ENCODE measurements at regions not wholly inside any gene's neighbourhood (a gene's known extent, or its start where the extent isn't known, plus 50 kb on each side); places are given as distances from the start of the nearest gene placed in this dataset.

GRCh38 chr3:187610981-187611511 lies 59.1 kb downstream of the SST start:
- Histone ChIP-seq H3K9me3 (no peaks in the 10 kb centered on the region), H3K36me3 (no peaks in the 10 kb centered on the region), H3K27me3 (replicated peaks; ENCODE audit: insufficient read depth) (peaks cover 7% of the 10 kb centered on the region), H3K27ac (no peak overlapping the region), H3K4me3 (no peak overlapping the region), H3K4me1 (replicated peaks) (no peaks in the 10 kb centered on the region)
- intact Hi-C loops (cut with DNase I): no loop called here
- TF ChIP-seq POLR2AphosphoS5 (IDR thresholded peaks at IDR 0.05) (no peak), POLR2A (IDR thresholded peaks at IDR 0.05) (no peak), CTCF (IDR thresholded peaks at IDR 0.05) (no peak)
- no peak for DNase-seq (ENCODE audit: low spot score)
- WGBS: 24% methylated on average over 1 of the region's 1 CpG

GRCh38 chr3:187594272-187594671 lies 75.9 kb downstream of the SST start:
- Histone ChIP-seq H3K4me1 (replicated peaks) (no peaks in the 10 kb centered on the region), H3K27ac (no peak overlapping the region), H3K27me3 (replicated peaks; ENCODE audit: insufficient read depth) (peaks cover 4% of the 10 kb centered on the region), H3K9me3 (no peaks in the 10 kb centered on the region), H3K4me3 (no peak overlapping the region), H3K36me3 (no peaks in the 10 kb centered on the region)
- no peak for TF ChIP-seq CTCF (IDR thresholded peaks at IDR 0.05)
- no peak for TF ChIP-seq POLR2A (IDR thresholded peaks at IDR 0.05)
- no peak for TF ChIP-seq POLR2AphosphoS5 (IDR thresholded peaks at IDR 0.05)
- no peak for DNase-seq (ENCODE audit: low spot score)
- intact Hi-C loops (cut with DNase I): no loop called here
- WGBS: 37% methylated on average over 2 of the region's 2 CpGs

- TF ChIP-seq POLR2AphosphoS5 (IDR thresholded peaks at IDR 0.05): no peak
- no peak for TF ChIP-seq CTCF (IDR thresholded peaks at IDR 0.05)
- TF ChIP-seq POLR2A (IDR thresholded peaks at IDR 0.05): no peak
- Histone ChIP-seq H3K9me3 (no peaks in the 10 kb centered on the region), H3K4me3 (no peak overlapping the region), H3K36me3 (no peaks in the 10 kb centered on the region), H3K4me1 (replicated peaks) (no peaks in the 10 kb centered on the region), H3K27ac (no peak overlapping the region), H3K27me3 (replicated peaks; ENCODE audit: insufficient read depth) (peaks cover 4% of the 10 kb centered on the region)
- 76% methylated on average over 5 of the region's 5 CpGs for WGBS
- DNase-seq (ENCODE audit: low spot score): no peak
- intact Hi-C loops (cut with DNase I): no loop called here
Observed at GRCh38 chr3:187593451-187593850, 76.7 kb downstream of the SST start.

- no peak overlapping the region for H3K4me3 ChIP-seq
- H3K9me3 ChIP-seq: no peaks in the 10 kb centered on the region
- intact Hi-C loops (cut with DNase I): no loop called here
Observed at GRCh38 chr3:187590861-187591576, 79.2 kb downstream of the SST start.

More at GRCh38 chr3:187590861-187591576, 79.2 kb downstream of the SST start:
- no peaks in the 10 kb centered on the region for H3K36me3 ChIP-seq
- 54% methylated on average over 10 of the region's 10 CpGs for WGBS
- H3K4me1 ChIP-seq (replicated peaks): no peaks in the 10 kb centered on the region
- H3K27me3 ChIP-seq (replicated peaks; ENCODE audit: insufficient read depth): peaks cover 4% of the 10 kb centered on the region
- no peak for DNase-seq (ENCODE audit: low spot score)
- no peak for TF ChIP-seq POLR2AphosphoS5 (IDR thresholded peaks at IDR 0.05)
- TF ChIP-seq POLR2A (IDR thresholded peaks at IDR 0.05): no peak
- no peak for TF ChIP-seq CTCF (IDR thresholded peaks at IDR 0.05)
- no peak overlapping the region for H3K27ac ChIP-seq

Data from prostate gland (tissue), 2 donors.